Endothelial cell of umbilical vein (primary cell): ENCODE measurements at regions not wholly inside any gene's neighbourhood (a gene's known extent, or its start where the extent isn't known, plus 50 kb on each side); places are given as distances from the start of the nearest gene placed in this dataset.

Experiments
- CTCF ChIP-seq, 2 donors: IDR thresholded peaks; 1 replicate in 1 of 2; 2 replicates in 1 of 2; pipeline ENCODE4 v1.5.1; 2011; ENCODE audit warnings: low read length in 2 of 2, mild to moderate bottlenecking in 2 of 2, moderate library complexity in 2 of 2, control low read depth in 1 of 2, inconsistent platforms in 1 of 2, low read depth in 1 of 2; ENCODE audit not compliant: insufficient read depth in 1 of 2; ENCODE audit errors: extremely low read depth in 1 of 2
- EZH2 ChIP-seq: IDR thresholded peaks from 2 replicates; pipeline ENCODE4 v1.6.1; 2012; ENCODE audit warnings: borderline replicate concordance, low read depth, mild to moderate bottlenecking, moderate library complexity, low read length, inconsistent platforms; ENCODE audit not compliant: severe bottlenecking
- JUN ChIP-seq: IDR thresholded peaks from 2 replicates; pipeline ENCODE4 v1.6.1; 2011; ENCODE audit warnings: borderline replicate concordance, low read depth; ENCODE audit not compliant: insufficient read length, insufficient read depth
- POLR2A ChIP-seq: IDR thresholded peaks from 2 replicates; pipeline ENCODE4 v1.6.1; 2012; ENCODE audit warnings: low read depth, mild to moderate bottlenecking, control low read depth, low read length

- no peak for TF ChIP-seq CTCF (IDR thresholded peaks at IDR 0.05; ENCODE audit: extremely low read depth in 1 of 2, insufficient read depth in 1 of 2, low read depth in 1 of 2, low read length in 2 of 2)
- TF ChIP-seq JUN: peak; percentile 65
- TF ChIP-seq EZH2: no peak
- no peak for TF ChIP-seq POLR2A
These were observed 181.4 kb downstream of the SIM1 start for GRCh38 chr6:100283285-100283684.
